HepG2 (cell line): ENCODE measurements at regions not wholly inside any gene's neighbourhood (a gene's known extent, or its start where the extent isn't known, plus 50 kb on each side); places are given as distances from the start of the nearest gene placed in this dataset.

Experiments used
- ARID2 ChIP-seq: sonication (generic); formaldehyde crosslinking; IDR thresholded peaks from 2 replicates; pipeline ENCODE4 v1.8.1; 2022; ENCODE audit warnings: mild to moderate bottlenecking, missing genetic modification reagents, borderline replicate concordance
- BCL6 ChIP-seq: IDR thresholded peaks from 2 replicates; pipeline ENCODE4 v1.6.1; 2016; ENCODE audit warnings: missing genetic modification reagents, missing compliant biosample characterization
- DRAP1 ChIP-seq: IDR thresholded peaks from 2 replicates; pipeline ENCODE4 v1.6.1; 2016; ENCODE audit warnings: missing genetic modification reagents, missing compliant biosample characterization
- GATAD2A ChIP-seq: IDR thresholded peaks from 2 replicates; pipeline ENCODE4 v1.6.1; 2016
- GLI4 ChIP-seq: sonication (generic); formaldehyde crosslinking; IDR thresholded peaks from 2 replicates; pipeline ENCODE4 v1.5.1; 2020; ENCODE audit warnings: missing genetic modification reagents, mild to moderate bottlenecking, moderate library complexity, borderline replicate concordance
- HMG20B ChIP-seq: conservative IDR thresholded peaks from 2 replicates; pipeline ENCODE4 v1.6.1; 2016; ENCODE audit warnings: missing genetic modification reagents, missing compliant biosample characterization
- KLF12 ChIP-seq: sonication (generic); formaldehyde crosslinking; IDR thresholded peaks from 2 replicates; pipeline ENCODE4 v1.4.0; 2020; ENCODE audit warnings: missing genetic modification reagents, borderline replicate concordance
- MAX ChIP-seq: IDR thresholded peaks from 2 replicates; pipeline ENCODE4 v1.6.1; 2012; ENCODE audit warnings: inconsistent platforms
- NFRKB ChIP-seq: fragments of 450-650 bp; IDR thresholded peaks from 2 replicates; pipeline ENCODE4 v1.6.1; 2017
- NR2F6 ChIP-seq, 2 experiments: IDR thresholded peaks; 2 replicates each; pipeline ENCODE4 v1.6.1; 2016; ENCODE audit warnings: antibody characterized with exemption in 1 of 2, mild to moderate bottlenecking in 1 of 2
- SIX1 ChIP-seq: sonication (generic); formaldehyde crosslinking; IDR thresholded peaks from 2 replicates; pipeline ENCODE4 v1.4.0; 2020; ENCODE audit warnings: missing genetic modification reagents, borderline replicate concordance
- ZBED4 ChIP-seq: sonication (generic); formaldehyde crosslinking; IDR thresholded peaks from 2 replicates; pipeline ENCODE4 v1.4.0; 2020; ENCODE audit warnings: missing genetic modification reagents, borderline replicate concordance
- ZBTB20 ChIP-seq: sonication (generic); formaldehyde crosslinking; IDR thresholded peaks from 2 replicates; pipeline ENCODE4 v1.8.1; 2023; ENCODE audit warnings: missing genetic modification reagents, low read depth, mild to moderate bottlenecking, borderline replicate concordance
- ZBTB7A ChIP-seq: sonication (generic); formaldehyde crosslinking; IDR thresholded peaks from 2 replicates; pipeline ENCODE4 v1.8.0; 2022; ENCODE audit warnings: mild to moderate bottlenecking, missing genetic modification reagents
- ZFP36L1 ChIP-seq: sonication (generic); formaldehyde crosslinking; IDR thresholded peaks from 2 replicates; pipeline ENCODE4 v1.8.0; 2022; ENCODE audit warnings: mild to moderate bottlenecking, missing genetic modification reagents, moderate library complexity
- ZNF205 ChIP-seq: IDR thresholded peaks from 2 replicates; pipeline ENCODE4 v1.6.1; 2018; ENCODE audit warnings: missing biosample characterization, missing genetic modification reagents
- ZNF224 ChIP-seq: sonication (generic); formaldehyde crosslinking; IDR thresholded peaks from 2 replicates; pipeline ENCODE4 v1.5.0; 2020; ENCODE audit warnings: mild to moderate bottlenecking, missing genetic modification reagents
- ZNF329 ChIP-seq: sonication (generic); formaldehyde crosslinking; IDR thresholded peaks from 2 replicates; pipeline ENCODE4 v1.9.0; 2021; ENCODE audit warnings: low read depth, mild to moderate bottlenecking, missing genetic modification reagents
- ZNF501 ChIP-seq: sonication (generic); formaldehyde crosslinking; IDR thresholded peaks from 2 replicates; pipeline ENCODE4 v1.5.1; 2020; ENCODE audit warnings: mild to moderate bottlenecking, moderate library complexity, missing genetic modification reagents
- ZNF510 ChIP-seq: sonication (generic); formaldehyde crosslinking; IDR thresholded peaks from 2 replicates; pipeline ENCODE4 v1.4.0; 2020; ENCODE audit warnings: low read depth, mild to moderate bottlenecking, missing genetic modification reagents
- TF ChIP-seq, protein P1 (sequence below): IDR thresholded peaks from 2 replicates; pipeline ENCODE4 v1.6.1; 2012; ENCODE audit warnings: low read depth, low read length, improper control_type of control experiment
- TF ChIP-seq, protein P2 (sequence below): sonication (generic); formaldehyde crosslinking; IDR thresholded peaks from 2 replicates; pipeline ENCODE4 v1.4.0; 2020; ENCODE audit warnings: missing genetic modification reagents

DNA sequence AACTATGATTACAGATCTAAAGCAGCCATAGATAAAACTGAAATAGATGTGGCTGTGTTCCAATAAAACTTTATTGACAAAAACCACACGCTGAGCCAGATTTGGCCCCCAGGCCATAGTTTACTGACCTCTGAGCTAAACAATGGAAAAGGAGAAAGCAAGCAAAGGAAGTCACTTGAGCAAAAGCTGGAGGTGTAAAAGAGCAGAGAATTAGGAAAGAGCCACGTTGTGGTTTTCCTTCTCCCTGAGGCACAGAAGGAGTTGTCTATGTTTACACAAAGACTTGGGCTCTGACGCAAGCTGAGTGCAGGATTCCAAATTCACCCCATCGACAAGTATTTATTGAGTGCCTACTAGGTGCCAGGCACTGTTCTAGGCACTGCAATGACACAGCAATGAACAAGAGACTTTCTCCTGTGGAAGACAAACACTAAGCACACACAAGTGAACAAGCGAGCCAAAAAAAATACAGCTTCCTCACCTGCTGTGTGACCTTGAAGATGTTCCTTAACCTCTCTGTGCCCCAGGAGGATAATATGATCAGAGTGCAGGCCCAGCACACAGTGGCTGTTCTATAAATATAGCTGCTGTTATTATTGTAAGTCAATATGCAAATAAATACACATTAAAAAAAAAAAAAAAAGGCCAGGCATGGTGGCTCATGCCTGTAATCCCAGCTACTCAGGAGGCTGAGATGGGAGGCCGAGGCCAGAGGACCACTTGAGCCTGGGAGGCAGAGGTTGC is 75.4 kb upstream of the PTPN1 start (continued):
- no peak for TF ChIP-seq GLI4 (CRISPR knock-in tag)
- TF ChIP-seq ZNF205 (CRISPR knock-in tag) = 0 out of 2 replicates have a peak, but pooled peaks have one; percentile 40
- TF ChIP-seq, protein P1, sequence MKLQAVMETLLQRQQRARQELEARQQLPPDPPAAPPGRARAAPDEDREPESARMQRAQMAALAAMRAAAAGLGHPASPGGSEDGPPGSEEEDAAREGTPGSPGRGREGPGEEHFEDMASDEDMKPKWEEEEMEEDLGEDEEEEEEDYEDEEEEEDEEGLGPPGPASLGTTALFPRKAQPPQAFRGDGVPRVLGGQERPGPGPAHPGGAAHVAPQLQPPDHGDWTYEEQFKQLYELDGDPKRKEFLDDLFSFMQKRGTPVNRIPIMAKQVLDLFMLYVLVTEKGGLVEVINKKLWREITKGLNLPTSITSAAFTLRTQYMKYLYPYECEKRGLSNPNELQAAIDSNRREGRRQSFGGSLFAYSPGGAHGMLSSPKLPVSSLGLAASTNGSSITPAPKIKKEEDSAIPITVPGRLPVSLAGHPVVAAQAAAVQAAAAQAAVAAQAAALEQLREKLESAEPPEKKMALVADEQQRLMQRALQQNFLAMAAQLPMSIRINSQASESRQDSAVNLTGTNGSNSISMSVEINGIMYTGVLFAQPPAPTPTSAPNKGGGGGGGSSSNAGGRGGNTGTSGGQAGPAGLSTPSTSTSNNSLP = peak; percentile 40; the same call in 1 of the 2 replicates
- peak; percentile 55; the same call in 1 of the 2 replicates for TF ChIP-seq BCL6 (CRISPR knock-in tag)
- 0 out of 2 replicates have a peak, but pooled peaks have one; percentile 38 for TF ChIP-seq ZNF329 (CRISPR knock-in tag)
- TF ChIP-seq ZBED4 (CRISPR knock-in tag) = peak; percentile 19; the same call in 1 of the 2 replicates
- TF ChIP-seq ZBTB20 (CRISPR knock-in tag) = peak; percentile 40; the same call in 1 of the 2 replicates
- TF ChIP-seq SIX1 (CRISPR knock-in tag) = no peak
- no peak for TF ChIP-seq ZNF224 (CRISPR knock-in tag)
- no peak for TF ChIP-seq HMG20B (CRISPR knock-in tag)
- no peak for TF ChIP-seq KLF12 (CRISPR knock-in tag)
- peak; percentile 32; the same call in 1 of the 2 replicates for TF ChIP-seq MAX
- no peak for TF ChIP-seq NFRKB
- TF ChIP-seq ZNF501 = peak; percentile 10; the same call in 1 of the 2 replicates
- TF ChIP-seq NR2F6 (IDR thresholded peaks at IDR 0.05) = peak; percentile 85
- TF ChIP-seq NR2F6 (CRISPR knock-in tag; IDR thresholded peaks at IDR 0.05) = peak; percentile 83; the same call in 1 of the 2 replicates
- TF ChIP-seq GATAD2A (CRISPR knock-in tag) = peak; percentile 66
- TF ChIP-seq ZBTB7A = peak; percentile 70
- TF ChIP-seq, protein P2, sequence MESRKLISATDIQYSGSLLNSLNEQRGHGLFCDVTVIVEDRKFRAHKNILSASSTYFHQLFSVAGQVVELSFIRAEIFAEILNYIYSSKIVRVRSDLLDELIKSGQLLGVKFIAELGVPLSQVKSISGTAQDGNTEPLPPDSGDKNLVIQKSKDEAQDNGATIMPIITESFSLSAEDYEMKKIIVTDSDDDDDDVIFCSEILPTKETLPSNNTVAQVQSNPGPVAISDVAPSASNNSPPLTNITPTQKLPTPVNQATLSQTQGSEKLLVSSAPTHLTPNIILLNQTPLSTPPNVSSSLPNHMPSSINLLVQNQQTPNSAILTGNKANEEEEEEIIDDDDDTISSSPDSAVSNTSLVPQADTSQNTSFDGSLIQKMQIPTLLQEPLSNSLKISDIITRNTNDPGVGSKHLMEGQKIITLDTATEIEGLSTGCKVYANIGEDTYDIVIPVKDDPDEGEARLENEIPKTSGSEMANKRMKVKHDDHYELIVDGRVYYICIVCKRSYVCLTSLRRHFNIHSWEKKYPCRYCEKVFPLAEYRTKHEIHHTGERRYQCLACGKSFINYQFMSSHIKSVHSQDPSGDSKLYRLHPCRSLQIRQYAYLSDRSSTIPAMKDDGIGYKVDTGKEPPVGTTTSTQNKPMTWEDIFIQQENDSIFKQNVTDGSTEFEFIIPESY (CRISPR knock-in tag) = peak; percentile 49; the same call in 1 of the 2 replicates
- TF ChIP-seq ZNF510 = 0 out of 2 replicates have a peak, but pooled peaks have one; percentile 71
- TF ChIP-seq ZFP36L1 = 0 out of 2 replicates have a peak, but pooled peaks have one; percentile 45
- peak; percentile 57 for TF ChIP-seq DRAP1 (CRISPR knock-in tag)
- 0 out of 2 replicates have a peak, but pooled peaks have one; percentile 30 for TF ChIP-seq ARID2
